AG04450 (cell line): ENCODE measurements at regions not wholly inside any gene's neighbourhood (a gene's known extent, or its start where the extent isn't known, plus 50 kb on each side); places are given as distances from the start of the nearest gene placed in this dataset.

Source experiments
- CTCF ChIA-PET: fragments of 300-600, 350-600 bp; formaldehyde crosslinking; extraction: SDS; loops from one replicate; lab custom pipeline; 2022; ENCODE audit warnings: antibody characterized with exemption, inconsistent platforms; lab: Charles Lee
- POLR2A ChIA-PET: fragments of 350-600 bp; formaldehyde crosslinking; extraction: SDS; loops from one replicate; lab custom pipeline; 2021; ENCODE audit warnings: antibody characterized with exemption, inconsistent platforms; lab: Yijun Ruan, JAX
- DNase-seq: peaks from one replicate; pipeline ENCODE4 v3.0.0-alpha.2; 2011; ENCODE audit warnings: low read depth, low spot score
- H3K27ac ChIP-seq: one replicate; pipeline ENCODE4 v1.5.1; 2012; ENCODE audit warnings: low read depth, low read length, control low read depth
- H3K27me3 ChIP-seq: one replicate; pipeline ENCODE4 v1.6.0; 2012; ENCODE audit warnings: low read length; ENCODE audit not compliant: control insufficient read depth, insufficient read depth
- H3K4me3 ChIP-seq: 2 replicates; pipeline ENCODE4 v1.5.1; 2011; ENCODE audit warnings: mild to moderate bottlenecking, low read depth, low read length, control low read depth
- H3K9me3 ChIP-seq: 2 replicates; pipeline ENCODE4 v1.5.1; 2012; ENCODE audit warnings: low read length; ENCODE audit not compliant: control insufficient read depth, insufficient read depth
- TF ChIP-seq, protein P1 (sequence below): IDR thresholded peaks from 2 replicates; pipeline ENCODE4 v1.5.1; 2011; ENCODE audit warnings: low read depth, low read length, control low read depth, inconsistent platforms

GRCh38 chr16:65922923-65923322, 443.6 kb upstream of the CDH5 start:
- Histone ChIP-seq H3K27me3 (peaks cover 7% of the 10 kb centered on the region), H3K27ac (no peak overlapping the region), H3K9me3 (no peaks in the 10 kb centered on the region), H3K4me3 (no peak overlapping the region)
- TF ChIP-seq, protein P1, sequence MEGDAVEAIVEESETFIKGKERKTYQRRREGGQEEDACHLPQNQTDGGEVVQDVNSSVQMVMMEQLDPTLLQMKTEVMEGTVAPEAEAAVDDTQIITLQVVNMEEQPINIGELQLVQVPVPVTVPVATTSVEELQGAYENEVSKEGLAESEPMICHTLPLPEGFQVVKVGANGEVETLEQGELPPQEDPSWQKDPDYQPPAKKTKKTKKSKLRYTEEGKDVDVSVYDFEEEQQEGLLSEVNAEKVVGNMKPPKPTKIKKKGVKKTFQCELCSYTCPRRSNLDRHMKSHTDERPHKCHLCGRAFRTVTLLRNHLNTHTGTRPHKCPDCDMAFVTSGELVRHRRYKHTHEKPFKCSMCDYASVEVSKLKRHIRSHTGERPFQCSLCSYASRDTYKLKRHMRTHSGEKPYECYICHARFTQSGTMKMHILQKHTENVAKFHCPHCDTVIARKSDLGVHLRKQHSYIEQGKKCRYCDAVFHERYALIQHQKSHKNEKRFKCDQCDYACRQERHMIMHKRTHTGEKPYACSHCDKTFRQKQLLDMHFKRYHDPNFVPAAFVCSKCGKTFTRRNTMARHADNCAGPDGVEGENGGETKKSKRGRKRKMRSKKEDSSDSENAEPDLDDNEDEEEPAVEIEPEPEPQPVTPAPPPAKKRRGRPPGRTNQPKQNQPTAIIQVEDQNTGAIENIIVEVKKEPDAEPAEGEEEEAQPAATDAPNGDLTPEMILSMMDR: no peak
- ChIA-PET POLR2A (no interaction called here), CTCF (no interaction called here)
- DNase-seq: no peak

DNA sequence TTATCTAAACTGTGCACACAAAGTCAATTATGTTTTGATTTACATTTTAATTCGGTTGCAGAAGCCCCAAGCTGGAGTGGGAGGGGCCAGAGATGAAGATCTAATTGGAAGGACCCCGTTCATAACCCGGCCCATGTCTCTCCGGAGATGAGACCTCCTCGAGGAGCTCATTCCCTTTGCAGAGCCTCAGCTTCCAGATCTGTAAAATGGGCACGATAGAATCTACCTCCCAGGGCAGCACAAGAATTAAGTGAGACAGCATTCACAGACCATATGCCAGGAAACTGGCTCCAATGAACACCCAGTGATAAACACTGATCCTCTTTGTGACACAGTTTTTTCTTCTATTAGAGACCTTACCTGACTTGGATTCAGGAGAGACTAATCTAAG, 446.5 kb upstream of the CDH5 start:
- no peak overlapping the region for H3K4me3 ChIP-seq
- TF ChIP-seq, protein P1: no peak
- POLR2A ChIA-PET: no interaction called here
- DNase-seq: no peak
- no peak overlapping the region for H3K27ac ChIP-seq
- no peaks in the 10 kb centered on the region for H3K9me3 ChIP-seq
- CTCF ChIA-PET: interaction anchor here (0.6 kb wide), 1 partner anchor 19 kb away, joined by 4 read pairs; no protein-coding TSS in a partner anchor
- H3K27me3 ChIP-seq: peaks cover 15% of the 10 kb centered on the region

DNA sequence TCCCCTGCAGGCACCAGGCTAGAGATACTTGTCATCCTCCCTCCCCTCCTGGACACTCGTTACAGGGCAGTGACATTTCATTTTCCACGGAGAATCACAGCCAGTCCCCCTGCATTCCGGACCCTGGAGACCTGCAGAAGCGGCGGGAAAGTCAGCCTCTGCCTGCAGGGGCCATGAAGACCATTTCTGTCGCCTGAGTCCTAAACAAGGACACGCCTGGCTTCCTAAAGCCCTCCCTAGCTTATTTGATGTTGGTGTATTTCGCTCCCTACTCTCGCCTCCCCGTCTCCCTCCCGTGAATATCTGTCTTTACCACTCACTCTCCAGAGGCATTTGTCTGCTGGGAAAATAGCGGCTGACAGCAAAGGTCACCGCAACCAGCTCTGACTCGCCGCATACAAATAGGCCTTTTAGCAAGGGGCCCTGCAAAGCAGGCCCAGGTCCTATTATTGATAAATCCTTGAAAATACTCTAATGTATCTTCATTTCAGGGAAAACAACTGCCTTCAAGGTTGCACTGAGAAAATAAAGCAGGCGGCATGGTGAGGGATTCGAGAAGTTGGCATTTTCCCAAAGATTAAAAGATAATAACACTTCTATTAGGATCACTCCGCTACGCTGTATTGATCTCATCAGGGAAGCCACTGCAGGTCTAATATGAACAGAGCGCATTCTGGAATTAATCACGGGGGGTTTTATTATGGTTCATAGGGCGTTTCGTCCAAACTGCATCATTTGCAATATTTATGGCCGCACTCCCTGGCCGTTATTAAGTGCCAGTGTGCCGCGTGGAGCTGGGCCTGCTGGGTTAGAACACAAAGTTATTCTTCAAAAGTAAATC, 447.1 kb upstream of the CDH5 start:
- ChIA-PET POLR2A (no interaction called here), CTCF (interaction anchor here (0.6 kb wide), 1 partner anchor 18 kb away, joined by 4 read pairs; no protein-coding TSS in a partner anchor)
- Histone ChIP-seq H3K27me3 (peaks cover 15% of the 10 kb centered on the region), H3K9me3 (no peaks in the 10 kb centered on the region), H3K4me3 (no peak overlapping the region), H3K27ac (no peak overlapping the region)
- no peak for DNase-seq
- TF ChIP-seq, protein P1: no peak

GRCh38 chr16:65917466-65917865, 449.0 kb upstream of the CDH5 start:
- ChIA-PET POLR2A (interaction anchor here (0.6 kb wide), 1 partner anchor 36 kb away, joined by 4 read pairs; no protein-coding TSS in a partner anchor), CTCF (no interaction called here)
- no peak overlapping the region for H3K27ac ChIP-seq
- DNase-seq: no peak
- H3K27me3 ChIP-seq: peaks cover 9% of the 10 kb centered on the region
- TF ChIP-seq, protein P1: no peak
- H3K4me3 ChIP-seq: no peak overlapping the region
- H3K9me3 ChIP-seq: no peaks in the 10 kb centered on the region

DNA sequence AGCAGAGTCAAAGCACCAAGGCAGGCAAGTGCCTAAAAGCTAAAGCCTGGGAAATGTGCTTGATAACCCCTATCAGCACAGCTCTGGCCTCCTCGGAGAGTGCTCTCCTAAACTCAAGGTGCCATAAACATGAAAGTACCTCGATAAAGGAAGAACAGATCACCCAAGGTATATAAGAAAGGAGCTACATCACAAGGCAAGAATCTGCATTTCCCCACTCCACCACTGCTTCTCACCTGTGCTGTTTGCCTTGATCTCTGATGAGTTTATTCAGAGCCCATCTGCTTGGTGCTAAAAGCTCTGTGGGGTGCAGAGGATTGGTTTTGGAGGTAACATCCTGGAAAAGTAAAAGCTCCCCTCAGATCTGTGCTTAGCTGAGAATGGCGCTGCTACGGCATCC, 449.5 kb upstream of the CDH5 start:
- H3K27ac ChIP-seq: no peak overlapping the region
- CTCF ChIA-PET: no interaction called here
- peaks cover 9% of the 10 kb centered on the region for H3K27me3 ChIP-seq
- no peak for DNase-seq
- H3K4me3 ChIP-seq: no peak overlapping the region
- TF ChIP-seq, protein P1: no peak
- POLR2A ChIA-PET: no interaction called here
- H3K9me3 ChIP-seq: no peaks in the 10 kb centered on the region
